ENCODE measurements at regions not wholly inside any gene's neighbourhood (a gene's known extent, or its start where the extent isn't known, plus 50 kb on each side); places are given as distances from the start of the nearest gene placed in this dataset.

- Histone ChIP-seq H3F3A (ENCODE audit: insufficient read depth, low read length, poor library complexity, severe bottlenecking) (no peaks in the 10 kb centered on the region), H3K27ac (ENCODE audit: low read length) (no peak overlapping the region), H3K79me2 (replicated peaks; ENCODE audit: insufficient read depth, low read length) (no peaks in the 10 kb centered on the region), H3K9me3 (ENCODE audit: low read length) (no peaks in the 10 kb centered on the region), H3K9me2 (ENCODE audit: insufficient read depth, low read length) (no peaks in the 10 kb centered on the region), H4K20me1 (ENCODE audit: insufficient read depth) (no peaks in the 10 kb centered on the region), H3K4me2 (ENCODE audit: low read length) (no peak overlapping the region), H3K27me3 (ENCODE audit: insufficient read depth, low read depth, low read length) (no peaks in the 10 kb centered on the region), H3K9ac (ENCODE audit: low read length) (no peak overlapping the region), H3K4me3 (ENCODE audit: low read length) (no peak overlapping the region), H3K36me3 (ENCODE audit: insufficient read depth, low read length) (no peaks in the 10 kb centered on the region), H2AFZ (ENCODE audit: low read depth, low read length) (no peak overlapping the region)
- no peak for TF ChIP-seq TAF1 (IDR thresholded peaks at IDR 0.05; ENCODE audit: low read depth)
- no peak for TF ChIP-seq CTCF (IDR thresholded peaks at IDR 0.05; ENCODE audit: poor library complexity, severe bottlenecking)
- TF ChIP-seq POLR2AphosphoS5 (IDR thresholded peaks at IDR 0.05), result no peak
- TF ChIP-seq SMC3 (conservative IDR thresholded peaks at IDR 0.05; ENCODE audit: poor library complexity), result no peak
Measured at GRCh38 chr22:44404341-44405020, 91.7 kb upstream of the SHISAL1 start.

- Histone ChIP-seq H3K27me3 (ENCODE audit: insufficient read depth, low read depth, low read length) (no peaks in the 10 kb centered on the region), H3K4me3 (ENCODE audit: low read length) (no peak overlapping the region)
Measured at GRCh38 chr22:44403602-44404329, 91.0 kb upstream of the SHISAL1 start.

More at GRCh38 chr22:44403602-44404329, 91.0 kb upstream of the SHISAL1 start:
- Histone ChIP-seq H3K36me3 (ENCODE audit: insufficient read depth, low read length) (no peaks in the 10 kb centered on the region), H2AFZ (ENCODE audit: low read depth, low read length) (no peak overlapping the region), H3K27ac (ENCODE audit: low read length) (no peak overlapping the region), H3K9me3 (ENCODE audit: low read length) (no peaks in the 10 kb centered on the region), H4K20me1 (ENCODE audit: insufficient read depth) (no peaks in the 10 kb centered on the region), H3K79me2 (replicated peaks; ENCODE audit: insufficient read depth, low read length) (no peaks in the 10 kb centered on the region), H3K4me2 (ENCODE audit: low read length) (no peak overlapping the region), H3K9me2 (ENCODE audit: insufficient read depth, low read length) (no peaks in the 10 kb centered on the region), H3K9ac (ENCODE audit: low read length) (no peak overlapping the region), H3F3A (ENCODE audit: insufficient read depth, low read length, poor library complexity, severe bottlenecking) (no peaks in the 10 kb centered on the region)
- TF ChIP-seq EP300 (conservative IDR thresholded peaks at IDR 0.05; ENCODE audit: poor library complexity, severe bottlenecking) (no peak), SMC3 (conservative IDR thresholded peaks at IDR 0.05; ENCODE audit: poor library complexity) (no peak), REST (IDR thresholded peaks at IDR 0.05; ENCODE audit: borderline replicate concordance) (no peak), MXI1 (conservative IDR thresholded peaks at IDR 0.05; ENCODE audit: poor library complexity, severe bottlenecking) (no peak), EZH2 (IDR thresholded peaks at IDR 0.05; ENCODE audit: borderline replicate concordance, insufficient read depth, low read length, poor library complexity, severe bottlenecking) (no peak), CTCF (IDR thresholded peaks at IDR 0.05; ENCODE audit: poor library complexity, severe bottlenecking) (no peak), RAD21 (conservative IDR thresholded peaks at IDR 0.05) (no peak), TAF1 (IDR thresholded peaks at IDR 0.05; ENCODE audit: low read depth) (no peak), POLR2AphosphoS5 (IDR thresholded peaks at IDR 0.05) (no peak)
